ENCODE measurements at regions not wholly inside any gene's neighbourhood (a gene's known extent, or its start where the extent isn't known, plus 50 kb on each side); places are given as distances from the start of the nearest gene placed in this dataset.

GRCh38 chr4:3850128-3850527, 83.9 kb downstream of the ADRA2C start:
- TF ChIP-seq CTCF (conservative IDR thresholded peaks at IDR 0.05; ENCODE audit: low read depth, low read length) (no peak), EZH2phosphoT487 (IDR thresholded peaks at IDR 0.05; ENCODE audit: borderline replicate concordance, low read length) (no peak), EZH2 (IDR thresholded peaks at IDR 0.05; ENCODE audit: low read length, unreplicated experiment) (no peak)

All from PC-3 (cell line).